H9 (cell line): ENCODE measurements at regions not wholly inside any gene's neighbourhood (a gene's known extent, or its start where the extent isn't known, plus 50 kb on each side); places are given as distances from the start of the nearest gene placed in this dataset.

ENCODE experiments used
- DNase-seq: peaks from one replicate; pipeline ENCODE4 v3.0.0-alpha.2; 2017
- H2AFZ ChIP-seq: one replicate; pipeline ENCODE4 v1.6.1; 2013; ENCODE audit warnings: mild to moderate bottlenecking, low read length, control low read depth, moderate library complexity
- H2AK5ac ChIP-seq: 2 replicates; pipeline ENCODE4 v1.6.1; 2013; ENCODE audit warnings: low read length, control low read depth, mixed read lengths; ENCODE audit not compliant: insufficient read length
- H2BK120ac ChIP-seq: one replicate; pipeline ENCODE4 v1.6.1; 2013; ENCODE audit warnings: low read depth, mild to moderate bottlenecking, low read length, control low read depth, inconsistent platforms; ENCODE audit not compliant: poor library complexity, severe bottlenecking
- H2BK12ac ChIP-seq: 2 replicates; pipeline ENCODE4 v1.6.1; 2013; ENCODE audit warnings: low read length, control low read depth, mixed read lengths, low read depth; ENCODE audit not compliant: insufficient read length
- H2BK15ac ChIP-seq: 2 replicates; pipeline ENCODE4 v1.6.1; 2013; ENCODE audit warnings: low read depth, low read length, control low read depth
- H2BK20ac ChIP-seq: one replicate; pipeline ENCODE4 v1.6.1; 2013; ENCODE audit warnings: low read depth, mild to moderate bottlenecking, low read length, control low read depth, inconsistent platforms; ENCODE audit not compliant: poor library complexity, severe bottlenecking
- H2BK5ac ChIP-seq: 2 replicates; pipeline ENCODE4 v1.6.1; 2013; ENCODE audit warnings: low read length, control low read depth, mixed read lengths; ENCODE audit not compliant: insufficient read length
- H3K14ac ChIP-seq: 2 replicates; pipeline ENCODE4 v1.6.1; 2013; ENCODE audit warnings: low read length, control low read depth; ENCODE audit not compliant: insufficient read depth
- H3K18ac ChIP-seq: 2 replicates; pipeline ENCODE4 v1.6.1; 2013; ENCODE audit warnings: low read depth, mild to moderate bottlenecking, mixed read lengths, low read length, control low read depth; ENCODE audit not compliant: insufficient read length
- H3K23ac ChIP-seq: 2 replicates; pipeline ENCODE4 v1.6.1; 2013; ENCODE audit warnings: low read length, control low read depth, mixed read lengths, low read depth; ENCODE audit not compliant: insufficient read length
- H3K23me2 ChIP-seq: 2 replicates; pipeline ENCODE4 v1.6.1; 2013; ENCODE audit warnings: low read depth, mild to moderate bottlenecking, mixed read lengths, low read length, control low read depth; ENCODE audit not compliant: insufficient read length, poor library complexity, severe bottlenecking
- H3K27ac ChIP-seq: 2 replicates; pipeline ENCODE4 v1.5.1; 2013; ENCODE audit warnings: low read length, control low read depth, mixed read lengths, low read depth; ENCODE audit not compliant: insufficient read length
- H3K27me3 ChIP-seq: 2 replicates; pipeline ENCODE4 v1.6.1; 2013; ENCODE audit warnings: low read length, control low read depth, inconsistent platforms; ENCODE audit not compliant: insufficient read depth
- H3K4ac ChIP-seq: 2 replicates; pipeline ENCODE4 v1.6.1; 2013; ENCODE audit warnings: low read depth, mild to moderate bottlenecking, control low read depth, inconsistent platforms, low read length, moderate library complexity
- H3K4me1 ChIP-seq: 2 replicates; pipeline ENCODE4 v1.6.1; 2013; ENCODE audit warnings: low read length, control low read depth, inconsistent platforms; ENCODE audit not compliant: insufficient read depth
- H3K4me2 ChIP-seq: 2 replicates; pipeline ENCODE4 v1.6.1; 2013; ENCODE audit warnings: low read length, control low read depth, mixed read lengths; ENCODE audit not compliant: insufficient read length, insufficient read depth
- H3K56ac ChIP-seq: 2 replicates; pipeline ENCODE4 v1.6.1; 2013; ENCODE audit warnings: low read depth, mild to moderate bottlenecking, mixed read lengths, low read length, control low read depth; ENCODE audit not compliant: insufficient read length
- H3K79me1 ChIP-seq: 2 replicates; pipeline ENCODE4 v1.6.1; 2013; ENCODE audit warnings: low read depth, mild to moderate bottlenecking, moderate library complexity, low read length, control low read depth, inconsistent platforms; ENCODE audit not compliant: insufficient read depth, poor library complexity, severe bottlenecking
- H3K79me2 ChIP-seq: 2 replicates; pipeline ENCODE4 v1.6.1; 2013; ENCODE audit warnings: low read length, control low read depth, inconsistent platforms; ENCODE audit not compliant: insufficient read depth
- H3K9ac ChIP-seq: 2 replicates; pipeline ENCODE4 v1.6.1; 2013; ENCODE audit warnings: low read length, control low read depth, mixed read lengths; ENCODE audit not compliant: insufficient read length; ENCODE audit errors: extremely low read depth
- H3K9me3 ChIP-seq: one replicate; pipeline ENCODE4 v1.6.1; 2013; ENCODE audit warnings: low read depth, low read length, inconsistent platforms; ENCODE audit not compliant: control insufficient read depth
- H3T11ph ChIP-seq: one replicate; pipeline ENCODE4 v1.6.1; 2013; ENCODE audit warnings: mild to moderate bottlenecking, low read length, control low read depth, inconsistent platforms
- H4K20me1 ChIP-seq: one replicate; pipeline ENCODE4 v1.6.1; 2013; ENCODE audit not compliant: control insufficient read depth, insufficient read length, insufficient read depth
- H4K5ac ChIP-seq: 2 replicates; pipeline ENCODE4 v1.6.1; 2013; ENCODE audit warnings: low read depth, mild to moderate bottlenecking, mixed read lengths, low read length, control low read depth; ENCODE audit not compliant: insufficient read length
- H4K8ac ChIP-seq: replicated peaks from 2 replicates; pipeline ENCODE4 v1.6.1; 2013; ENCODE audit warnings: low read length, control low read depth, mixed read lengths, low read depth; ENCODE audit not compliant: insufficient read length
- H4K91ac ChIP-seq: 2 replicates; pipeline ENCODE4 v1.6.1; 2013; ENCODE audit warnings: low read depth, mild to moderate bottlenecking, moderate library complexity, mixed read lengths, low read length, control low read depth; ENCODE audit not compliant: insufficient read length
- H3K27ac Mint-ChIP-seq, 3 experiments: 2 replicates in 2 of 3; 3 replicates in 1 of 3; pipeline ENCODE4 v1.8.0; 2020 to 2021; ENCODE audit warnings: mixed read lengths in 3 of 3, mild to moderate bottlenecking in 1 of 3, moderate library complexity in 1 of 3
- H3K27me3 Mint-ChIP-seq: 2 replicates; pipeline ENCODE4 v1.8.0; 2021; ENCODE audit warnings: low read depth, mild to moderate bottlenecking, moderate library complexity, mixed read lengths
- H3K36me3 Mint-ChIP-seq, 3 experiments: 2 replicates in 2 of 3; 3 replicates in 1 of 3; pipeline ENCODE4 v1.8.0; 2020 to 2021; ENCODE audit warnings: low read depth in 3 of 3, mixed read lengths in 3 of 3; ENCODE audit not compliant: insufficient read depth in 1 of 3
- H3K4me1 Mint-ChIP-seq, 2 experiments: 2 replicates each; pipeline ENCODE4 v1.8.0; 2020; ENCODE audit warnings: mixed read lengths in 2 of 2
- H3K4me3 Mint-ChIP-seq, 2 experiments: 2 replicates in 1 of 2; 3 replicates in 1 of 2; pipeline ENCODE4 v1.8.0; 2020 to 2021; ENCODE audit warnings: mild to moderate bottlenecking in 2 of 2, mixed read lengths in 2 of 2, moderate library complexity in 1 of 2
- H3K9me3 Mint-ChIP-seq, 2 experiments: 2 replicates in 1 of 2; 3 replicates in 1 of 2; pipeline ENCODE4 v1.8.0; 2020; ENCODE audit warnings: mild to moderate bottlenecking in 2 of 2, mixed read lengths in 2 of 2, moderate library complexity in 1 of 2
- WGBS: extraction: QIAGEN DNeasy Blood & Tissue Kit; methylation state at CpG from one replicate; pipeline ENCODE4 v1.1.7; 2013; ENCODE audit warnings: missing lambda C conversion rate, low lambda C conversion rate, mixed read lengths; ENCODE audit not compliant: insufficient read length; ENCODE audit errors: extremely low coverage; 5-methylcytosine and 5-hydroxymethylcytosine counted together
- TF ChIP-seq, protein P1 (sequence below): fragments of 200-600 bp; sonication (generic); conservative IDR thresholded peaks from 3 replicates; pipeline ENCODE4 v1.8.0; 2021; ENCODE audit warnings: antibody characterized with exemption, mild to moderate bottlenecking

DNA sequence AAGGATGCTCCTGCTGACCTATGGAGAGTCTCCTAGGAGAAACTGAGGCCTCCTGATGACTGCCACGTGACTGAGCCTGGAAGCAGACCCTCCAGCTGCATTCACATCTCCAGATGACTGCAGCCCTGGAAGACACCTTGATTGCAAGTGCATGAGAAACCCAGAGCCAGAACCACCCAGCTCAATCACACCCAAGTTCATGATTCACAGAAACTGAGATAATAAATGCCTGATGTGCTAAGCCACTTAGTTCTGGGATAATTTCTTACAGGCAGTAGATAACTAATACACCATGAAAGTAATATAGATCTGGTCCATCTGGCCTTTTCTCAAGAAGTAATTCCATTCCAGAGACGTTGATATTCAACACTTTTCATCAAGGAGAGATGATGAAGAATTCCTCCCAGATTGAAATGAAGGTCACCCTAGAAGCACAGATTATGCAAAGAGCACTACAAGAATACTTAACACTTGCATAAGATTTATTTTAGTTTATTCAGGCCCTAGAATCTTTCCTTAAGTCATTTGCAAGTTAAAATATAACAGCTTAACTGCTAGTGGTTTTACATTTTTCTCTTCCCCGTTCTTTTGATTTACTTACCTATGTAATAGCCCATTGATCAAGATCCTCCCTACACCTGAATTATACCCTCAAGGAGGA, 208.2 kb upstream of the INHBA start:
- Mint-ChIP-seq H3K9me3 (peaks cover 0 to 3% of the 10 kb centered on the region in 2 experiments; a peak in 3 of 5 replicates), H3K27ac (no peak overlapping the region), H3K4me3 (no peak overlapping the region), H3K36me3 (peaks cover 0 to under 1% (median 0%) of the 10 kb centered on the region in 3 experiments; a peak in 3 of 7 replicates), H3K27me3 (no peaks in the 10 kb centered on the region), H3K4me1 (no peaks in the 10 kb centered on the region)
- H3K56ac ChIP-seq: no peak overlapping the region
- H4K91ac ChIP-seq: no peak overlapping the region
- no peak overlapping the region for H4K5ac ChIP-seq
- H2BK15ac ChIP-seq: no peak overlapping the region
- no peak overlapping the region for H3K14ac ChIP-seq
- H3K9me3 ChIP-seq: no peaks in the 10 kb centered on the region
- H3K18ac ChIP-seq: no peak overlapping the region
- H2BK120ac ChIP-seq: no peak overlapping the region
- H3K23me2 ChIP-seq: no peaks in the 10 kb centered on the region
- H3K79me1 ChIP-seq: no peaks in the 10 kb centered on the region
- H2BK12ac ChIP-seq: no peak overlapping the region
- no peak overlapping the region for H3K23ac ChIP-seq
- TF ChIP-seq, protein P1, sequence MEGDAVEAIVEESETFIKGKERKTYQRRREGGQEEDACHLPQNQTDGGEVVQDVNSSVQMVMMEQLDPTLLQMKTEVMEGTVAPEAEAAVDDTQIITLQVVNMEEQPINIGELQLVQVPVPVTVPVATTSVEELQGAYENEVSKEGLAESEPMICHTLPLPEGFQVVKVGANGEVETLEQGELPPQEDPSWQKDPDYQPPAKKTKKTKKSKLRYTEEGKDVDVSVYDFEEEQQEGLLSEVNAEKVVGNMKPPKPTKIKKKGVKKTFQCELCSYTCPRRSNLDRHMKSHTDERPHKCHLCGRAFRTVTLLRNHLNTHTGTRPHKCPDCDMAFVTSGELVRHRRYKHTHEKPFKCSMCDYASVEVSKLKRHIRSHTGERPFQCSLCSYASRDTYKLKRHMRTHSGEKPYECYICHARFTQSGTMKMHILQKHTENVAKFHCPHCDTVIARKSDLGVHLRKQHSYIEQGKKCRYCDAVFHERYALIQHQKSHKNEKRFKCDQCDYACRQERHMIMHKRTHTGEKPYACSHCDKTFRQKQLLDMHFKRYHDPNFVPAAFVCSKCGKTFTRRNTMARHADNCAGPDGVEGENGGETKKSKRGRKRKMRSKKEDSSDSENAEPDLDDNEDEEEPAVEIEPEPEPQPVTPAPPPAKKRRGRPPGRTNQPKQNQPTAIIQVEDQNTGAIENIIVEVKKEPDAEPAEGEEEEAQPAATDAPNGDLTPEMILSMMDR: no peak
- H3K9ac ChIP-seq: no peak overlapping the region
- DNase-seq: no peak
- H3K4me2 ChIP-seq: no peak overlapping the region
- H3T11ph ChIP-seq: no peak overlapping the region
- WGBS: no CpG with 5 or more reads among the region's 3 CpGs
- no peaks in the 10 kb centered on the region for H3K79me2 ChIP-seq
- H2BK20ac ChIP-seq: no peak overlapping the region
- H2AFZ ChIP-seq: no peak overlapping the region
- H4K20me1 ChIP-seq: no peaks in the 10 kb centered on the region
- no peaks in the 10 kb centered on the region for H3K27me3 ChIP-seq
- no peak overlapping the region for H3K4ac ChIP-seq
- no peak overlapping the region for H2BK5ac ChIP-seq
- H3K4me1 ChIP-seq: no peaks in the 10 kb centered on the region
- H4K8ac ChIP-seq: no peak overlapping the region
- no peak overlapping the region for H3K27ac ChIP-seq
- H2AK5ac ChIP-seq: no peak overlapping the region
